Adipocyte (in vitro differentiated cells): ENCODE measurements at regions not wholly inside any gene's neighbourhood (a gene's known extent, or its start where the extent isn't known, plus 50 kb on each side); places are given as distances from the start of the nearest gene placed in this dataset.

ENCODE experiments used
- DNase-seq: peaks from one replicate; pipeline ENCODE4 v3.0.0-alpha.2; 2015; ENCODE audit warnings: low read depth
- H3K27me3 ChIP-seq: replicated peaks from 2 replicates; pipeline ENCODE4 v1.7.0; 2013; ENCODE audit warnings: mild to moderate bottlenecking, low read length, moderate library complexity; ENCODE audit not compliant: control insufficient read depth, insufficient read depth
- H3K36me3 ChIP-seq: 2 replicates; pipeline ENCODE4 v1.7.0; 2013; ENCODE audit warnings: low read length, mild to moderate bottlenecking, moderate library complexity; ENCODE audit not compliant: control insufficient read depth, insufficient read depth, severe bottlenecking
- H3K4me1 ChIP-seq: 2 replicates; pipeline ENCODE4 v1.7.0; 2013; ENCODE audit warnings: mild to moderate bottlenecking, low read length, moderate library complexity; ENCODE audit not compliant: control insufficient read depth, insufficient read depth
- H3K4me3 ChIP-seq: 2 replicates; pipeline ENCODE4 v1.7.0; 2013; ENCODE audit warnings: mild to moderate bottlenecking, low read length, moderate library complexity
- H3K9ac ChIP-seq: 2 replicates; pipeline ENCODE4 v1.7.0; 2013; ENCODE audit warnings: mild to moderate bottlenecking, low read length, moderate library complexity
- H3K9me3 ChIP-seq: 2 replicates; pipeline ENCODE4 v1.7.0; 2013; ENCODE audit warnings: mild to moderate bottlenecking, low read length, moderate library complexity; ENCODE audit not compliant: control insufficient read depth

DNA sequence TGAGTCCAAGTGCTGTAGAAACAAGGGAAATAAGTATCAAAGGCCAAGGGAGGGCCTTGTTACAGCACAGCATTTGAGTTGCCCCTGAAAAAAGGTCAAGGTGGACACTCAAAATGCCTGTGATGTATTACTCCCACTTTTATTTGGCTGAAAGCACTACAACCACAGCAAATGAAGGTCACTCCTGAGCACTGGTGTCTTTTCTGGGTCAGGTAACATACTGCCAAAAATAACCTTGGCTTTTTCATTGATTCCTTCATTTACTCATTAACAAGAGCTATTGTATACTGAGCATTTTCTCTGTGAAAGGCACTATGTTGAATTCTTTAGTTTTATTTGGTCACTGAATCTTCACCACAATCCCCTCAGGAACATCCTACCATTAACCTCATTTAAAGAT is 590.3 kb downstream of the BCL11A start:
- no peaks in the 10 kb centered on the region for H3K36me3 ChIP-seq
- no peak overlapping the region for H3K9ac ChIP-seq
- H3K27me3 ChIP-seq, result no peaks in the 10 kb centered on the region
- no peak for DNase-seq
- H3K4me1 ChIP-seq, result no peaks in the 10 kb centered on the region
- H3K4me3 ChIP-seq, result no peak overlapping the region
- no peaks in the 10 kb centered on the region for H3K9me3 ChIP-seq

- H3K36me3 ChIP-seq, result no peaks in the 10 kb centered on the region
- DNase-seq, result no peak
- no peak overlapping the region for H3K4me3 ChIP-seq
- H3K4me1 ChIP-seq, result no peaks in the 10 kb centered on the region
- no peaks in the 10 kb centered on the region for H3K27me3 ChIP-seq
- H3K9me3 ChIP-seq, result no peaks in the 10 kb centered on the region
- H3K9ac ChIP-seq, result no peak overlapping the region
Observed at GRCh38 chr2:59961746-59962145, 591.7 kb downstream of the BCL11A start.

DNA sequence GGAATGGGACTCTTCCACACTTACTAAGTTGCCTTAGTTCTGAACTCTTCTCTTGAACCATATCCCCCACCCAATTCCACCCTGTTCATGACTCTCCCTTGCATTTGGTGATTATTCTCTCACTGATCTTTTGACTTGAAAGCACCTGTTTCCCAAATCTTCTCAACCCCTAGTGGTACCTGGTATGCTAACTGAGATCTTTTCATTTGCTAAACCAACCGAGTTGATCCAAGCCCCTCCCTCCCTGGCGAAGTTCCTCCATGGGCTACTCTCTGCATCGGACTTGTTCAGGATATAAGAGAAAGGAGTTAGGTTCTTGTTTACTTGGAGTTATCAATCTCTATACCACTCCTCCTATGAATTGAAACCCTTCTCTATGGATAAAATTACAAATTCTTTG is 593.5 kb downstream of the BCL11A start:
- Histone ChIP-seq H3K27me3 (no peaks in the 10 kb centered on the region), H3K9me3 (no peaks in the 10 kb centered on the region), H3K36me3 (no peaks in the 10 kb centered on the region), H3K4me1 (no peaks in the 10 kb centered on the region), H3K4me3 (no peak overlapping the region), H3K9ac (no peak overlapping the region)
- no peak for DNase-seq

DNA sequence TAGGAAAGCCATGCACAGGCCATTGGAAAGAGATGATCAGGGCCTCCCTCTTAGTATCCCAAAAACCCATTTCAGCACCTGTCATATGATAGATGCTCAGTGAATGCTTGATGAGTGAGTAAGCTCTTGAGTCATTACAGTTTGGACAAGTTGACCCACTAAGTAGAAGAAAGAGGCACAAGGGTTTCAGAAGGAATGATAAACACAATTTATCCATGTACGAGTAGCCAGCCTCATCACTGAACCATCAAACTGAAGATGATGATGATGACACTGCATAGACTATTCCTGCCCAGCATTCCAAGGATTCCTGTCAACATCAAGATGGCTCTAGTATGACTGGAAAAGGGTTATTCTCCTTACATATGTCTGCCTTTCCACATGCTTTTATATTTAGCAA is 596.0 kb downstream of the BCL11A start:
- no peak for DNase-seq
- Histone ChIP-seq H3K4me1 (no peaks in the 10 kb centered on the region), H3K27me3 (no peaks in the 10 kb centered on the region), H3K9ac (no peak overlapping the region), H3K36me3 (no peaks in the 10 kb centered on the region), H3K9me3 (no peaks in the 10 kb centered on the region), H3K4me3 (no peak overlapping the region)

DNA sequence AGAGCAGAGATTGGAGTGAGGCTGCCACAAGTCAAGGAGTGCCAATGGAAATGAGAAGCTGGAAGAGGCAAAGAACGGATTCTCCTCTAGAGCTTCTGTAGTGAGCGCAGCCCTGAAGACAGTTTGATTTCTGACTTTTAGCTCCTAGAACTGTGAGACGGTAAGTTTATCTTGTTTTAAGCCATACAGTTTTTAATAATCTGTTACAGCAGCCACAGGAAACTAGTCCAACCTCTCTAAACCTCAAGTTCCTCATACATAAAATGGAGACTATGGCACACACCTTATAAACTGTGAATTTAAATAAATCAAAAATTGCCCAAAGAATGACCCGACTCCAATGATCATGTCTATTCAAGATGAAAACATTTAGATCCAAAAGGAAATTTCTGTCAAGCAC is 596.5 kb downstream of the BCL11A start:
- no peak overlapping the region for H3K9ac ChIP-seq
- H3K9me3 ChIP-seq, result no peaks in the 10 kb centered on the region
- H3K36me3 ChIP-seq, result no peaks in the 10 kb centered on the region
- H3K4me3 ChIP-seq, result no peak overlapping the region
- H3K27me3 ChIP-seq, result no peaks in the 10 kb centered on the region
- no peak for DNase-seq
- no peaks in the 10 kb centered on the region for H3K4me1 ChIP-seq

DNA sequence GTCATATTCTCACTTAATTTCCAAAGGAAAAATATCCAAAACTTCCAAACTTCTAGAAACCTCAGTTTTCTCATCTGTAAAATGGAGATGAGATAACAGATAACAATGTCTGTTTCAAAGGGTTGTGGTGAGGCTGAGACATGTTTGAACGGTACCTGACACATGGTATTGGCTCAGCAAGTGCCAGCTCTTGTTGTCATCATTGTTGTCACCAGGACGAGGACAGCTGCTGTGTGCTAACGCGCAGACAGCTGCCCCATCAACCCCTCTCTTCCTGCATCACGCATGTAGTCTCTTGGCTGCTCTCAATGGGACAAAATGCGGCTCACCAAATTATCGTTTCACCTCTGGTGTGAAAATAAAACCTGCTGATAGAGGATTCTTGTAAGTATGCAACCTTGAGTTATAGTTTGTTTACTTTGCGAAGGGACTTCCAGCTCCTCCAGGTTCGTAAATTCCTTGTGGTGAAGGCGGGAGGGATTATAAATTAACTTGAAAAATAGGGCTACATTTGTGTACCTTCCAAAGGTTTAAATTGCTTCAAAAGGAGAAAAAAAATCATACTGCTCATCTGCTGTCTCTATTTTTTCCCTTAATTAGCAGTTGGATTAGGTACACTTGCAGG is 605.4 kb downstream of the BCL11A start:
- H3K36me3 ChIP-seq, result no peaks in the 10 kb centered on the region
- no peaks in the 10 kb centered on the region for H3K27me3 ChIP-seq
- H3K4me1 ChIP-seq, result no peaks in the 10 kb centered on the region
- no peak for DNase-seq
- H3K9ac ChIP-seq, result no peak overlapping the region
- H3K9me3 ChIP-seq, result no peaks in the 10 kb centered on the region
- H3K4me3 ChIP-seq, result no peak overlapping the region

DNA sequence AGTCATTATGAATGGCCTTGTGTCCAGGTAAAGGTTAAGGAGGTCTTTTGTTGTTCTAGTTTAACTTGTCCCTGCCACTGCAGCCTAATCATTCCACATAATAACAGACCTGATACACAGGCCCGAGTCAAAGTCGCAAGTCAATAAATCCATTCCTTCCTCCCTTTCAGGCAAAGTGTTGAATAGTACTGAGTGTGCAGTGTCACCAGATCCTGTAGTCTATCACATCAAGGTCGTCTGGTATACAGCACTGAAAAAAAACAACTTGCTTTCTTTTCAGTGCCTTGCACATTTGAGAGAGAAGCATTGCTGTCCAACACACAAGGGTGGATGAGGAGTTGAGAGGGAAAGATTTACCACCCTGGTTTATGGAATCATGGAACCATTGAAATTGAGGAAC is 606.2 kb downstream of the BCL11A start:
- Histone ChIP-seq H3K4me3 (no peak overlapping the region), H3K9ac (no peak overlapping the region), H3K9me3 (no peaks in the 10 kb centered on the region), H3K4me1 (no peaks in the 10 kb centered on the region), H3K27me3 (no peaks in the 10 kb centered on the region), H3K36me3 (no peaks in the 10 kb centered on the region)
- no peak for DNase-seq

DNA sequence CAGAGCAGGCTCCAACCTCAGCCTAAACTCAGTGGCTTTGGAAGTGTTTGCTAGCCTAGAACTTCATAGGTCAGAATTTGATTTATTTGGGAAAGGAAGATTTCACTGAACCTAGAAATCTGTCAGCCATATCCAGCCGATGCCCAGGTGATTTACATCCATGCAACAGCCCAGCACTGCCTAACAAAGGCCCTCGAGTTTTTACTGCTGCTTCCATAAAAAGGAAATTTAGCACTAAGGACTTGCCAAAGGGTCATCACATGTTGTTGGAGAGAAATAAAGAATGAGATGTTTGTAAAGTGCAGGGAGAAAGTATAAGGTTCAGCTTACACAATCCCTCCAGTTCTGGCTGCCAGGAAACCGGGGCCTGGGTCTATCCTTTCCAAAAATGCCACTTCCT is 614.2 kb downstream of the BCL11A start:
- no peaks in the 10 kb centered on the region for H3K36me3 ChIP-seq
- no peaks in the 10 kb centered on the region for H3K9me3 ChIP-seq
- no peak for DNase-seq
- no peaks in the 10 kb centered on the region for H3K27me3 ChIP-seq
- H3K9ac ChIP-seq, result no peak overlapping the region
- no peaks in the 10 kb centered on the region for H3K4me1 ChIP-seq
- no peak overlapping the region for H3K4me3 ChIP-seq

- Histone ChIP-seq H3K9ac (no peak overlapping the region), H3K9me3 (no peaks in the 10 kb centered on the region), H3K4me1 (no peaks in the 10 kb centered on the region), H3K36me3 (no peaks in the 10 kb centered on the region), H3K27me3 (no peaks in the 10 kb centered on the region), H3K4me3 (no peak overlapping the region)
- no peak for DNase-seq
Observed at GRCh38 chr2:59938181-59938580, 615.3 kb downstream of the BCL11A start.

- DNase-seq, result no peak
Observed at GRCh38 chr2:59936048-59936447, 617.4 kb downstream of the BCL11A start.

GRCh38 chr2:59935005-59935404 is 618.4 kb downstream of the BCL11A start:
- no peak for DNase-seq
- Histone ChIP-seq H3K4me1 (no peaks in the 10 kb centered on the region), H3K9ac (no peak overlapping the region), H3K4me3 (no peak overlapping the region), H3K27me3 (no peaks in the 10 kb centered on the region), H3K9me3 (no peaks in the 10 kb centered on the region), H3K36me3 (no peaks in the 10 kb centered on the region)

More at GRCh38 chr2:59936048-59936447, 617.4 kb downstream of the BCL11A start:
- Histone ChIP-seq H3K9me3 (no peaks in the 10 kb centered on the region), H3K9ac (no peak overlapping the region), H3K36me3 (no peaks in the 10 kb centered on the region), H3K4me3 (no peak overlapping the region), H3K27me3 (no peaks in the 10 kb centered on the region), H3K4me1 (no peaks in the 10 kb centered on the region)

DNA sequence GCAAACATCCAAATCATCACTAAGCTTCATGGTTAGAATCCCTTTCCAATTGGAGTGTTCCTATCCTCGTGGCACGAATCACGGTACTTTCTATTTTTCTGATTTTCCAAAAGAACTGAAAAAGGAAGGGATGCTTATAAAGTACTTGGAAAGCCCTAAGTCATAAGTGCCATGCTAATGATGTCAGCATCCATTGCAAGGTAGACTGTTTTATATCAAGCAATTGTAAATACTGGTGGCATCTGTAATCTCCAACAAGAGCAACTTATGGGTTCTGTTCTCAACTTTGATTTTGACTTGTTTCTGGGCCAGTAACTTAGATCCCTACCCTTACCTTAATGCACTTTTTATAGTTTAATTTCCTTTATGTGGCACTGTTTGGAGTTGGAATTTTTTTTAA is 619.5 kb downstream of the BCL11A start:
- Histone ChIP-seq H3K9ac (no peak overlapping the region), H3K9me3 (no peaks in the 10 kb centered on the region), H3K36me3 (no peaks in the 10 kb centered on the region), H3K27me3 (no peaks in the 10 kb centered on the region), H3K4me3 (no peak overlapping the region), H3K4me1 (no peaks in the 10 kb centered on the region)
- DNase-seq, result no peak
